H1 (cell line): ENCODE measurements at regions not wholly inside any gene's neighbourhood (a gene's known extent, or its start where the extent isn't known, plus 50 kb on each side); places are given as distances from the start of the nearest gene placed in this dataset.

Experiments used
- CTCF ChIA-PET: fragments of 300-600 bp; sonication (Branson Sonifier 250); formaldehyde crosslinking; loops from one replicate; lab custom pipeline; 2021; ENCODE audit not compliant: partially characterized antibody; lab: Charles Lee
- POLR2A ChIA-PET: fragments of 300-600 bp; sonication (Branson Sonifier 250); formaldehyde crosslinking; loops from one replicate; lab custom pipeline; 2021; ENCODE audit warnings: inconsistent platforms; ENCODE audit not compliant: partially characterized antibody; lab: Charles Lee
- DNase-seq, 2 experiments: peaks; one replicate each; pipeline versions ENCODE4 v3.0.0 to v3.0.0-alpha.2; 2010 to 2022; ENCODE audit warnings: low spot score in 2 of 2, low read depth in 1 of 2, mixed read lengths in 1 of 2
- FAIRE-seq: peaks from 2 replicates; lab custom pipeline; 2011; peaks lifted over from hg19 to GRCh38; lab: Jason Lieb, UNC
- H2AFZ ChIP-seq: 2 replicates; pipeline ENCODE4 v1.8.1; 2012; ENCODE audit warnings: low read length, inconsistent platforms
- H2AK5ac ChIP-seq: 2 replicates; pipeline ENCODE4 v1.6.1; 2013; ENCODE audit warnings: low read depth, low read length
- H2BK120ac ChIP-seq: replicated peaks from 2 replicates; pipeline ENCODE3; 2013; ENCODE audit warnings: low read depth, low read length, inconsistent platforms
- H2BK12ac ChIP-seq: 2 replicates; pipeline ENCODE4 v1.6.1; 2013; ENCODE audit warnings: low read depth, low read length
- H2BK15ac ChIP-seq: 2 replicates; pipeline ENCODE4 v1.6.1; 2013; ENCODE audit warnings: low read length
- H2BK20ac ChIP-seq: 2 replicates; pipeline ENCODE4 v1.6.1; 2013; ENCODE audit warnings: low read length
- H2BK5ac ChIP-seq: 2 replicates; pipeline ENCODE4 v1.6.1; 2013; ENCODE audit warnings: low read depth, low read length
- H3K14ac ChIP-seq: 2 replicates; pipeline ENCODE4 v1.6.1; 2013; ENCODE audit warnings: inconsistent platforms; ENCODE audit not compliant: insufficient read length
- H3K18ac ChIP-seq: 2 replicates; pipeline ENCODE4 v1.6.1; 2013; ENCODE audit warnings: low read length; ENCODE audit errors: extremely low read depth
- H3K23ac ChIP-seq: 2 replicates; pipeline ENCODE4 v1.6.1; 2013; ENCODE audit warnings: inconsistent platforms; ENCODE audit not compliant: insufficient read length
- H3K23me2 ChIP-seq: 2 replicates; pipeline ENCODE4 v1.6.1; 2013; ENCODE audit warnings: low read depth, low read length
- H3K27ac ChIP-seq: 2 replicates; pipeline ENCODE4 v1.6.1; 2011; ENCODE audit warnings: low read depth, low read length, inconsistent platforms
- H3K27me3 ChIP-seq, 4 experiments: replicated peaks in 1 of 4; 1 replicate in 1 of 4; 2 replicates in 3 of 4; pipeline versions ENCODE4 v1.6.1 to v1.8.1; 2011 to 2013; ENCODE audit warnings: low read length in 3 of 4, mild to moderate bottlenecking in 3 of 4, inconsistent platforms in 2 of 4, mixed read lengths in 2 of 4, moderate library complexity in 1 of 4; ENCODE audit not compliant: control insufficient read depth in 3 of 4, insufficient read depth in 3 of 4; ENCODE audit errors: extremely low read depth in 1 of 4
- H3K36me3 ChIP-seq, 4 experiments: 2 replicates each; pipeline versions ENCODE4 v1.6.1 to v1.8.1; 2011 to 2013; ENCODE audit warnings: mild to moderate bottlenecking in 4 of 4, low read length in 3 of 4, moderate library complexity in 2 of 4, control low read depth in 1 of 4, inconsistent platforms in 1 of 4; ENCODE audit not compliant: insufficient read depth in 4 of 4, control insufficient read depth in 2 of 4
- H3K4ac ChIP-seq: replicated peaks from 2 replicates; pipeline ENCODE3; 2013; ENCODE audit warnings: low read length, low read depth, mixed read lengths, inconsistent platforms; ENCODE audit not compliant: insufficient read length
- H3K4me1 ChIP-seq, 4 experiments: replicated peaks in 1 of 4; 1 replicate in 1 of 4; 2 replicates in 3 of 4; pipeline versions ENCODE4 v1.6.1 to v1.8.1; 2011 to 2013; ENCODE audit warnings: low read length in 3 of 4, inconsistent platforms in 2 of 4, mixed read lengths in 1 of 4; ENCODE audit not compliant: insufficient read depth in 4 of 4, control insufficient read depth in 3 of 4
- H3K4me2 ChIP-seq, 2 experiments: 2 replicates each; pipeline versions ENCODE4 v1.6.1 to v1.8.1; 2011 to 2013; ENCODE audit warnings: low read depth in 2 of 2, low read length in 2 of 2, control low read depth in 1 of 2, inconsistent platforms in 1 of 2, mild to moderate bottlenecking in 1 of 2; ENCODE audit not compliant: insufficient read depth in 1 of 2
- H3K4me3 ChIP-seq, 4 experiments: fragments of 200-600, 300-600 bp in 1 of 4; sonication (generic), shearing (Covaris generic), sonication (Bioruptor Twin) in 1 of 4; 2 replicates each; pipeline versions ENCODE4 v1.5.1 to v1.8.1; 2011 to 2016; ENCODE audit warnings: low read length in 4 of 4, low read depth in 3 of 4, control low read depth in 2 of 4, inconsistent platforms in 2 of 4, mild to moderate bottlenecking in 2 of 4, mixed read lengths in 1 of 4, moderate library complexity in 1 of 4; ENCODE audit not compliant: insufficient read depth in 2 of 4; ENCODE audit errors: extremely low read depth in 1 of 4
- H3K56ac ChIP-seq: replicated peaks from 2 replicates; pipeline ENCODE3; 2013; ENCODE audit warnings: low read depth, mild to moderate bottlenecking, mixed read lengths, low read length, inconsistent platforms; ENCODE audit not compliant: insufficient read length
- H3K79me1 ChIP-seq: 2 replicates; pipeline ENCODE4 v1.6.1; 2013; ENCODE audit warnings: low read depth, low read length, control low read depth
- H3K79me2 ChIP-seq, 2 experiments: 2 replicates each; pipeline versions ENCODE4 v1.6.1 to v1.8.1; 2012 to 2013; ENCODE audit warnings: low read length in 2 of 2, mild to moderate bottlenecking in 2 of 2, inconsistent platforms in 1 of 2; ENCODE audit not compliant: insufficient read depth in 2 of 2, control insufficient read depth in 1 of 2
- H3K9ac ChIP-seq, 4 experiments: replicated peaks in 1 of 4; 1 replicate in 1 of 4; 2 replicates in 3 of 4; pipeline versions ENCODE4 v1.6.1 to v1.8.1; 2011 to 2013; ENCODE audit warnings: low read depth in 3 of 4, low read length in 3 of 4, control low read depth in 2 of 4, mild to moderate bottlenecking in 2 of 4, moderate library complexity in 2 of 4, inconsistent platforms in 1 of 4; ENCODE audit errors: extremely low read depth in 1 of 4
- H3K9me3 ChIP-seq, 2 experiments: 2 replicates each; pipeline versions ENCODE4 v1.6.1 to v1.8.1; 2012 to 2013; ENCODE audit warnings: mild to moderate bottlenecking in 2 of 2, moderate library complexity in 2 of 2, control low read depth in 1 of 2, inconsistent platforms in 1 of 2, low read depth in 1 of 2, low read length in 1 of 2, mixed read lengths in 1 of 2; ENCODE audit not compliant: insufficient read depth in 2 of 2
- H4K20me1 ChIP-seq, 2 experiments: replicated peaks in 1 of 2; 2 replicates each; pipeline versions ENCODE3 to v1.8.1; 2011 to 2013; ENCODE audit warnings: inconsistent platforms in 2 of 2, low read length in 2 of 2, mild to moderate bottlenecking in 1 of 2; ENCODE audit not compliant: insufficient read depth in 2 of 2, control insufficient read depth in 1 of 2
- H4K5ac ChIP-seq: 2 replicates; pipeline ENCODE4 v1.6.1; 2013; ENCODE audit warnings: low read length, low read depth, mixed read lengths, inconsistent platforms; ENCODE audit not compliant: insufficient read length
- H4K8ac ChIP-seq: 2 replicates; pipeline ENCODE4 v1.8.0; 2013; ENCODE audit warnings: mild to moderate bottlenecking, moderate library complexity, low read length, inconsistent platforms; ENCODE audit not compliant: insufficient read depth; ENCODE audit errors: extremely low read depth
- H4K91ac ChIP-seq: replicated peaks from 2 replicates; pipeline ENCODE3; 2013; ENCODE audit warnings: low read length, mixed read lengths, inconsistent platforms; ENCODE audit not compliant: insufficient read length
- BCL11A ChIP-seq, 2 experiments: IDR thresholded peaks; one replicate each; pipeline ENCODE4 v1.6.1; 2011; ENCODE audit warnings: low read depth in 2 of 2, low read length in 2 of 2, mild to moderate bottlenecking in 2 of 2
- CEBPB ChIP-seq: IDR thresholded peaks from 2 replicates; pipeline ENCODE4 v1.6.1; 2012; ENCODE audit warnings: low read depth, low read length
- WGBS, 2 experiments: shearing (Covaris generic) in 1 of 2; methylation state at CpG; one replicate each; pipeline versions ENCODE4 v1.1.6 to v1.1.7; 2013 to 2015; ENCODE audit warnings: low lambda C conversion rate in 2 of 2, mixed read lengths in 2 of 2, inconsistent platforms in 1 of 2, low coverage in 1 of 2, missing lambda C conversion rate in 1 of 2; ENCODE audit not compliant: insufficient replicate concordance in 2 of 2, insufficient coverage in 1 of 2, insufficient read length in 1 of 2; ENCODE audit errors: extremely low coverage in 1 of 2, missing lambda C conversion rate in 1 of 2; 5-methylcytosine and 5-hydroxymethylcytosine counted together

- H4K8ac ChIP-seq: no peak overlapping the region
- H3K18ac ChIP-seq: no peak overlapping the region
- no peak overlapping the region for H3K4me3 ChIP-seq
- no peak overlapping the region for H3K4me2 ChIP-seq
- H3K27ac ChIP-seq: no peak overlapping the region
- no peak overlapping the region for H3K14ac ChIP-seq
- ChIA-PET CTCF (no interaction called here), POLR2A (no interaction called here)
- no peak for DNase-seq
- no peaks in the 10 kb centered on the region for H3K23me2 ChIP-seq
- no peak overlapping the region for H3K9ac ChIP-seq
- no peaks in the 10 kb centered on the region for H4K20me1 ChIP-seq
- no peaks in the 10 kb centered on the region for H3K79me1 ChIP-seq
- H2AFZ ChIP-seq: no peak overlapping the region
- H3K56ac ChIP-seq: no peak overlapping the region
- WGBS, 2 experiments: 90% methylated on average over 5 of the region's 5 CpGs; no CpG with 5 or more reads in 1 of the 2 experiments
- H3K23ac ChIP-seq: no peak overlapping the region
- H4K5ac ChIP-seq: no peak overlapping the region
- H2BK120ac ChIP-seq: no peak overlapping the region
- no peak for FAIRE-seq
- no peak overlapping the region for H2BK20ac ChIP-seq
- no peak overlapping the region for H2BK15ac ChIP-seq
- no peak overlapping the region for H2BK5ac ChIP-seq
- H2BK12ac ChIP-seq: no peak overlapping the region
- no peak overlapping the region for H4K91ac ChIP-seq
- no peaks in the 10 kb centered on the region for H3K79me2 ChIP-seq
- TF ChIP-seq BCL11A (IDR thresholded peaks at IDR 0.05; ENCODE audit: low read depth in 2 of 2, low read length in 2 of 2) (no peak), CEBPB (no peak)
- H3K9me3 ChIP-seq: no peaks in the 10 kb centered on the region
- no peak overlapping the region for H3K4ac ChIP-seq
- H3K36me3 ChIP-seq: no peaks in the 10 kb centered on the region
- no peak overlapping the region for H2AK5ac ChIP-seq
- H3K27me3 ChIP-seq: no peaks in the 10 kb centered on the region; a peak in 1 of 7 replicates
- no peaks in the 10 kb centered on the region for H3K4me1 ChIP-seq
These were observed 382.2 kb upstream of the IGFBP7 start for GRCh38 chr4:57492251-57492878.
